ENCODE measurements at regions not wholly inside any gene's neighbourhood (a gene's known extent, or its start where the extent isn't known, plus 50 kb on each side); places are given as distances from the start of the nearest gene placed in this dataset.

GRCh38 chr1:47679826-47680225 is 242.0 kb downstream of the FOXD2 start:
- TF ChIP-seq POLR2AphosphoS5 (IDR thresholded peaks at IDR 0.05; ENCODE audit: low read depth, low read length) (no peak), POLR2A (IDR thresholded peaks at IDR 0.05; ENCODE audit: low read depth, low read length) (no peak)

All from GM12891 (cell line).